Astrocyte of the hippocampus (primary cell): ENCODE measurements at regions not wholly inside any gene's neighbourhood (a gene's known extent, or its start where the extent isn't known, plus 50 kb on each side); places are given as distances from the start of the nearest gene placed in this dataset.
A peak's percentile ranks its signal among the peaks of the same experiment; 100 is the strongest.

ENCODE experiments used
- DNase-seq: peaks from one replicate; pipeline ENCODE4 v3.0.0; 2011; ENCODE audit warnings: low read depth, low spot score

- DNase-seq, result no peak
Observed at GRCh38 chr10:88023676-88024075, 160.3 kb downstream of the PTEN start.

- DNase-seq, result peak; percentile 35
Observed at GRCh38 chr10:88026031-88026430, 162.6 kb downstream of the PTEN start.

- DNase-seq, result no peak
Observed at GRCh38 chr10:88027570-88027969, 164.1 kb downstream of the PTEN start.

GRCh38 chr10:88028072-88028471 is 164.6 kb downstream of the PTEN start:
- no peak for DNase-seq

GRCh38 chr10:88028654-88029053 is 165.2 kb downstream of the PTEN start:
- no peak for DNase-seq

- peak; percentile 29 for DNase-seq
Observed at GRCh38 chr10:88032566-88032965, 169.1 kb downstream of the PTEN start.

- no peak for DNase-seq
Observed at GRCh38 chr10:88033385-88033784, 170.0 kb downstream of the PTEN start.

GRCh38 chr10:88033793-88034192 is 170.4 kb downstream of the PTEN start:
- no peak for DNase-seq

- no peak for DNase-seq
Observed at GRCh38 chr10:88036126-88036525, 172.7 kb downstream of the PTEN start.

- DNase-seq, result no peak
Observed at GRCh38 chr10:88037623-88038022, 174.2 kb downstream of the PTEN start.

GRCh38 chr10:88038268-88038667 is 174.8 kb downstream of the PTEN start:
- peak; percentile 27 for DNase-seq

- no peak for DNase-seq
Observed at GRCh38 chr10:88039496-88040200, 176.2 kb downstream of the PTEN start.

- peak; percentile 22 for DNase-seq
Observed at GRCh38 chr10:88041243-88042159, 178.1 kb downstream of the PTEN start.

GRCh38 chr10:88042160-88043100 is 179.0 kb downstream of the PTEN start:
- peak; percentile 79 for DNase-seq

GRCh38 chr10:88045096-88045495 is 181.7 kb downstream of the PTEN start:
- DNase-seq, result no peak

GRCh38 chr10:88045656-88046415 is 182.4 kb downstream of the PTEN start:
- DNase-seq, result no peak

GRCh38 chr10:88047579-88047978 is 184.2 kb downstream of the PTEN start:
- no peak for DNase-seq

- no peak for DNase-seq
Observed at GRCh38 chr10:88048312-88048711, 184.9 kb downstream of the PTEN start.

- no peak for DNase-seq
Observed at GRCh38 chr10:88049204-88049603, 185.8 kb downstream of the PTEN start.

- no peak for DNase-seq
Observed at GRCh38 chr10:88057720-88058119, 194.3 kb downstream of the PTEN start.

- no peak for DNase-seq
Observed at GRCh38 chr10:88058750-88059149, 195.3 kb downstream of the PTEN start.
